Breast epithelium (tissue), 3 donors: ENCODE measurements at regions not wholly inside any gene's neighbourhood (a gene's known extent, or its start where the extent isn't known, plus 50 kb on each side); places are given as distances from the start of the nearest gene placed in this dataset.

ENCODE experiments used
- CTCF ChIP-seq, 3 donors: fragments of 450-650 bp; IDR thresholded peaks; one replicate each; pipeline ENCODE4 v1.5.1; 2016 to 2017; ENCODE audit warnings: antibody characterized with exemption in 3 of 3, mild to moderate bottlenecking in 3 of 3, moderate library complexity in 3 of 3
- POLR2AphosphoS5 ChIP-seq, 3 donors: sonication (generic); formaldehyde crosslinking; IDR thresholded peaks; one replicate each; pipeline ENCODE4 v1.6.1; 2017; ENCODE audit warnings: antibody characterized with exemption in 3 of 3

- no peak for TF ChIP-seq CTCF (IDR thresholded peaks at IDR 0.05)
- TF ChIP-seq POLR2AphosphoS5 (IDR thresholded peaks at IDR 0.05), result no peak
These were observed 70.8 kb upstream of the UCN3 start for GRCh38 chr10:5293691-5294550.
